Panc1 (cell line): ENCODE measurements at regions not wholly inside any gene's neighbourhood (a gene's known extent, or its start where the extent isn't known, plus 50 kb on each side); places are given as distances from the start of the nearest gene placed in this dataset.

ENCODE experiments used
- ATAC-seq: fragments of 200-7000 bp; cut with Tn5 transposase; 2 replicates; pipeline ENCODE4 v1.9.1; 2020; ENCODE audit warnings: mild to moderate bottlenecking, moderate library complexity
- BruUV-seq: library from RNA; stranded (reverse); fragments of 400-500 nt; replicated peaks from 2 replicates; lab custom pipeline; 2021; lab: Mats Ljungman, UMichigan
- CTCF ChIA-PET: fragments of 300-600 bp; sonication (Branson Sonifier 250); formaldehyde crosslinking; loops from one replicate; lab custom pipeline; 2022; ENCODE audit warnings: antibody characterized with exemption; lab: Charles Lee
- POLR2A ChIA-PET: fragments of 300-600 bp; sonication (Branson Sonifier 250); formaldehyde crosslinking; loops from one replicate; lab custom pipeline; 2022; ENCODE audit warnings: antibody characterized with exemption; lab: Charles Lee
- DNase-seq: peaks from one replicate; pipeline ENCODE4 v3.0.0-alpha.2; 2010; ENCODE audit warnings: low read depth, low spot score
- H3K27ac ChIP-seq: 2 replicates; pipeline ENCODE4 v1.5.1; 2011; ENCODE audit warnings: mild to moderate bottlenecking, low read length, inconsistent platforms
- H3K27me3 ChIP-seq: fragments of 200-500 bp; sonication (Bioruptor generic); 2 replicates; pipeline ENCODE4 v1.6.0; 2014; ENCODE audit warnings: low read length, inconsistent platforms; ENCODE audit not compliant: control insufficient read depth, insufficient read depth
- H3K36me3 ChIP-seq: fragments of 200-500 bp; sonication (Bioruptor generic); 2 replicates; pipeline ENCODE4 v1.5.1; 2014; ENCODE audit warnings: inconsistent platforms, mild to moderate bottlenecking, low read length, moderate library complexity; ENCODE audit not compliant: control insufficient read depth, insufficient read depth
- H3K4me1 ChIP-seq: 2 replicates; pipeline ENCODE4 v1.5.1; 2011; ENCODE audit warnings: inconsistent platforms, mild to moderate bottlenecking, low read length, moderate library complexity; ENCODE audit not compliant: control insufficient read depth, insufficient read depth
- H3K4me3 ChIP-seq, 2 experiments: 2 replicates each; pipeline ENCODE4 v1.5.1; 2011 to 2012; ENCODE audit warnings: low read depth in 2 of 2, low read length in 2 of 2, mild to moderate bottlenecking in 2 of 2, inconsistent platforms in 1 of 2, moderate library complexity in 1 of 2
- H3K9me3 ChIP-seq: fragments of 200-500 bp; sonication (Bioruptor generic); 2 replicates; pipeline ENCODE4 v1.5.1; 2014; ENCODE audit warnings: low read depth, mild to moderate bottlenecking, inconsistent platforms, low read length, moderate library complexity; ENCODE audit not compliant: control insufficient read depth, insufficient read depth
- CTCF ChIP-seq: fragments of 450-650 bp; IDR thresholded peaks from 2 replicates; pipeline ENCODE4 v1.5.1; 2017; ENCODE audit warnings: mild to moderate bottlenecking
- POLR2AphosphoS5 ChIP-seq: IDR thresholded peaks from 2 replicates; pipeline ENCODE4 v1.6.1; 2012; ENCODE audit warnings: mild to moderate bottlenecking, low read depth, low read length, moderate library complexity
- REST ChIP-seq, 2 experiments: IDR thresholded peaks; 2 replicates each; pipeline ENCODE4 v1.6.1; 2011 to 2012; ENCODE audit warnings: low read depth in 2 of 2, control low read depth in 1 of 2, low read length in 1 of 2, mild to moderate bottlenecking in 1 of 2, moderate library complexity in 1 of 2; ENCODE audit not compliant: insufficient read depth in 1 of 2
- SIN3A ChIP-seq: IDR thresholded peaks from 2 replicates; pipeline ENCODE4 v1.6.1; 2012; ENCODE audit warnings: low read depth, mild to moderate bottlenecking, low read length, moderate library complexity, borderline replicate concordance; ENCODE audit not compliant: insufficient read depth
- TCF7L2 ChIP-seq: IDR thresholded peaks from 2 replicates; pipeline ENCODE4 v1.6.1; 2011; ENCODE audit warnings: mild to moderate bottlenecking, low read depth, low read length, inconsistent platforms
- in situ Hi-C: cut with HindIII; loops from 2 replicates; pipeline ENCODE4 v1.10.0; 2016; ENCODE audit warnings: low sequenced_read_pairs, low pct_unique_long_range_greater_than_20kb
- intact Hi-C: fragments of 100-400 bp; cut with micrococcal nuclease; formaldehyde crosslinking; loops from one replicate; pipeline ENCODE4 v1.10.0; 2022; ENCODE audit not compliant: unreplicated experiment

GRCh38 chr12:127257366-127257935 is 1009.5 kb upstream of the TMEM132C start:
- DNase-seq (no peak), ATAC-seq (no peak)
- no peak overlapping the region for H3K27ac ChIP-seq
- no peaks in the 10 kb centered on the region for H3K9me3 ChIP-seq
- no peaks in the 10 kb centered on the region for H3K27me3 ChIP-seq
- no TSS peak for BruUV-seq
- CTCF ChIA-PET = no interaction called here
- no peak overlapping the region for H3K4me3 ChIP-seq
- no peak for TF ChIP-seq TCF7L2
- TF ChIP-seq POLR2AphosphoS5 = no peak
- TF ChIP-seq SIN3A = no peak
- TF ChIP-seq REST (IDR thresholded peaks at IDR 0.05; ENCODE audit: insufficient read depth in 1 of 2, low read depth in 2 of 2, low read length in 1 of 2) = no peak
- TF ChIP-seq CTCF = no peak
- H3K4me1 ChIP-seq = no peaks in the 10 kb centered on the region
- intact Hi-C loops (no loop called here), in situ Hi-C loops (no loop called here)
- POLR2A ChIA-PET = no interaction called here
- H3K36me3 ChIP-seq = no peaks in the 10 kb centered on the region

GRCh38 chr12:127260531-127260930 is 1006.4 kb upstream of the TMEM132C start:
- H3K4me3 ChIP-seq = no peak overlapping the region
- no peaks in the 10 kb centered on the region for H3K9me3 ChIP-seq
- ATAC-seq (no peak), DNase-seq (no peak)
- in situ Hi-C loops = no loop called here
- no TSS peak for BruUV-seq
- intact Hi-C loops = no loop called here
- no peaks in the 10 kb centered on the region for H3K4me1 ChIP-seq
- no peaks in the 10 kb centered on the region for H3K27me3 ChIP-seq
- no peak overlapping the region for H3K27ac ChIP-seq
- ChIA-PET POLR2A (no interaction called here), CTCF (no interaction called here)
- no peak for TF ChIP-seq POLR2AphosphoS5
- no peaks in the 10 kb centered on the region for H3K36me3 ChIP-seq

- no peak for DNase-seq
- no peaks in the 10 kb centered on the region for H3K9me3 ChIP-seq
- intact Hi-C loops (no loop called here), in situ Hi-C loops (no loop called here)
- ChIA-PET CTCF (no interaction called here), POLR2A (no interaction called here)
- TF ChIP-seq SIN3A (no peak), CTCF (no peak), POLR2AphosphoS5 (no peak), REST (IDR thresholded peaks at IDR 0.05; ENCODE audit: insufficient read depth in 1 of 2, low read depth in 2 of 2, low read length in 1 of 2) (no peak), TCF7L2 (no peak)
- no peaks in the 10 kb centered on the region for H3K36me3 ChIP-seq
- H3K4me3 ChIP-seq = no peak overlapping the region
- ATAC-seq = no peak
- no peak overlapping the region for H3K27ac ChIP-seq
- H3K4me1 ChIP-seq = no peaks in the 10 kb centered on the region
- BruUV-seq = no TSS peak
- H3K27me3 ChIP-seq = no peaks in the 10 kb centered on the region
Measured at GRCh38 chr12:127260999-127261398, 1006.0 kb upstream of the TMEM132C start.
